VCaP (cell line): ENCODE measurements at regions not wholly inside any gene's neighbourhood (a gene's known extent, or its start where the extent isn't known, plus 50 kb on each side); places are given as distances from the start of the nearest gene placed in this dataset.
"Not testable (repeated sequence)": the region's sequence is repeated elsewhere in the genome, so short reads cannot be mapped to it uniquely, and the experiment has no call there.

ENCODE experiments used
- H3K27ac ChIP-seq: fragments of 450-650 bp; 2 replicates; pipeline ENCODE4 v1.5.1; 2017
- CTCF ChIP-seq: fragments of 450-650 bp; conservative IDR thresholded peaks from 2 replicates; pipeline ENCODE4 v1.5.1; 2017; ENCODE audit warnings: mild to moderate bottlenecking, moderate library complexity

DNA sequence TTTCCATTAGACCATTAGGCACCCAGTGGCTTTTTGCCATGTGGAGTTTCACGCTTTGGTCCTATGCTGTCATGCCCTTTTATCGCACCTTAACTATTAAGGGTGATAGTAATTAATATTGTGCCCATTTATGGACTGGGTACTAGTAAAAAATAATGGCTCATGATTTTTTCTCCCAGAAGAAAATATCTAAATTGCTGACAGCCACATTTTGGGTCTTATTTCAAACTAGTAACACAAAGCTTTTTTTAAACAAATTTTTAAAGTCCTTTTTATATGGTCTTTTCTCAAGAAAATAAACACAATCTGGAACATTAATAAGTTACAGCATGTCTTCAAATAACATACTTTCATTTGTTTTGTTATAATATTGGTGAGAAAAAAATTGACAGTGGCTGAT is 179.7 kb downstream of the ANKRD7 start:
- TF ChIP-seq CTCF, result no peak
- H3K27ac ChIP-seq, result no peak overlapping the region

DNA sequence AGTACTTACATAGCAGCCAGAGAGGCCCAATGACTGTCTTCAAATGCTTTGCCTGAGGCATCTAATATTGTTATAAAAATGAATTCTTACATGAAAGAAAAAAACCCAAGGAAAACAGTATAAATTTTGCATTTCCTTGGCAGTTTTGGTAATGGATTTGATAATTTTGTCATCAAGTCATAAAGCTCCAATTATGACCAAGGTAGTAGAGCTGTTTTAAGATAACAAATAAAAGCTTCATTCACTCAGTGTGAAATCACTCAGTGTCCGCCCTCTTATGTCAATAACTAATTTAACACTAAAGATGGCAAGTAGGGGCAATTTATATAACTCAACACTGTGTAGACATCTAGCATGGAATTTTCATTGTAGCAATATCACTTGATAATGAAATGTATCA is 193.9 kb downstream of the ANKRD7 start:
- no peak overlapping the region for H3K27ac ChIP-seq
- TF ChIP-seq CTCF, result no peak

- H3K27ac ChIP-seq, result no peak overlapping the region
- TF ChIP-seq CTCF, result no peak
These were observed 196.4 kb downstream of the ANKRD7 start for GRCh38 chr7:118420888-118421287.

DNA sequence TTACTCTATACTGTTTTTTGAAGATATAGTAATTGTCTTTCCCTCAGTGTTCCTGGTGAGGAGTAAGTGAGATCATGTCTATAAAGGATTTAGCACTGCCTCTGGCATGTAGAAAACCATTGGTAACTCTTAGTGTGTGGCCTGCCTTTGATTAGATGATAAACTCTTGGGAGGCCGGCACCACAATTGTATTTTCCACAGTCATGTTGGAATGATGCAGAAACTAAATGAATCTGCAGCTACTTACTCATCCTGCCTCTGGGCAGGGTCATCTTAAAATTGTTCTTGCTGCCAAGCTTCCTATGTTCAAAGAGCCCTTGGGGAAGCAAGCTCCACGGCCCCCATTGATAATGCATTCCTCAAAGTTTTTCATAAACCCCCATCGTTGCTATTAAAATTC is 204.6 kb downstream of the ANKRD7 start:
- no peak for TF ChIP-seq CTCF
- H3K27ac ChIP-seq, result no peak overlapping the region

GRCh38 chr7:118436663-118437062 is 212.2 kb downstream of the ANKRD7 start:
- H3K27ac ChIP-seq, result no peak overlapping the region
- no peak for TF ChIP-seq CTCF

DNA sequence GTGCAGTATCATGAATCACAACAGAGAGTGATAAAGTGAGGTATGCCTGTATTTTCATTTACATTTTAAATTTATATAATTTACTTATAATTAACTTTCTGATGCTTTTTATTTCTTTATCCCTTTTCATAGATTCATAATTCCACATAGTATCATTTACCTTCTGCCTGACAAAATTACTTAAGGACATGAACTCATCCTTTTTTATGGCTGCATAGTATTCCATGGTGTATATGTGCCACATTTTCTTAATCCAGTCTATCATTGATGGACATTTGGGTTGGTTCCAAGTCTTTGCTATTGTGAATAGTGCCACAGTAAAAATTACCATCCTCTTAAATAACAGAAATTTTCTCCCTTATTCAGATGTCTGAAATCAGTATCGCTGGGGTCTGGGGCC is 224.5 kb downstream of the ANKRD7 start:
- not testable (repeated sequence) for H3K27ac ChIP-seq

- no peak for TF ChIP-seq CTCF
- no peak overlapping the region for H3K27ac ChIP-seq
These were observed 225.5 kb downstream of the ANKRD7 start for GRCh38 chr7:118449797-118450567.

- TF ChIP-seq CTCF, result no peak
- H3K27ac ChIP-seq, result no peak overlapping the region
These were observed 227.6 kb downstream of the ANKRD7 start for GRCh38 chr7:118452128-118452527.
